Esophagus squamous epithelium (tissue), 5 donors: ENCODE measurements at regions not wholly inside any gene's neighbourhood (a gene's known extent, or its start where the extent isn't known, plus 50 kb on each side); places are given as distances from the start of the nearest gene placed in this dataset.

ENCODE experiments used
- DNase-seq: peaks from one replicate; lab custom pipeline; 2025; lab: John Stamatoyannopoulos, UW
- H3K27ac ChIP-seq, 4 donors: fragments of 200-600 bp; sonication (generic); one replicate each; pipeline ENCODE4 v1.5.1; 2016 to 2019; ENCODE audit warnings: mild to moderate bottlenecking in 1 of 4
- H3K27me3 ChIP-seq, 4 donors: fragments of 200-600 bp; sonication (generic); 1 replicate in 3 of 4; 2 replicates in 1 of 4; pipeline versions ENCODE4 v1.5.1 to v1.6.0; 2017 to 2021; ENCODE audit warnings: antibody characterized with exemption in 1 of 4
- H3K36me3 ChIP-seq, 3 donors: fragments of 200-600 bp; sonication (generic); one replicate each; pipeline ENCODE4 v1.5.1; 2016 to 2019
- H3K4me1 ChIP-seq, 3 donors: fragments of 200-600 bp; sonication (generic); one replicate each; pipeline ENCODE4 v1.5.1; 2017 to 2019
- H3K4me3 ChIP-seq, 4 donors: fragments of 200-600 bp; sonication (generic); 1 replicate in 3 of 4; 2 replicates in 1 of 4; pipeline ENCODE4 v1.5.1; 2016 to 2019; ENCODE audit warnings: mild to moderate bottlenecking in 2 of 4, moderate library complexity in 1 of 4
- H3K9me3 ChIP-seq, 3 donors: fragments of 200-600 bp; sonication (generic); one replicate each; pipeline ENCODE4 v1.5.1; 2016 to 2019
- CTCF ChIP-seq, 6 experiments: fragments of 450-650 bp in 4 of 6; fragments of 200-600 bp in 2 of 6; sonication (generic) in 2 of 6; IDR thresholded peaks; one replicate each; pipeline ENCODE4 v1.5.1; 2016 to 2019; ENCODE audit warnings: antibody characterized with exemption in 6 of 6, mild to moderate bottlenecking in 4 of 6, moderate library complexity in 4 of 6
- POLR2A ChIP-seq, 4 donors: fragments of 450-650 bp; IDR thresholded peaks; one replicate each; pipeline ENCODE4 v1.6.1; 2017; ENCODE audit warnings: antibody characterized with exemption in 4 of 4, mild to moderate bottlenecking in 4 of 4, moderate library complexity in 3 of 4
- WGBS, 2 donors: methylation state at CpG; one replicate each; pipeline ENCODE4 v1.1.5; 2018; 5-methylcytosine and 5-hydroxymethylcytosine counted together
- intact Hi-C: fragments of 100-400 bp; cut with DNase I; formaldehyde crosslinking; loops from one replicate; pipeline ENCODE4 v1.15.0; 2022
- donor health status: DM: yes; HTN: yes; CAD: no.

GRCh38 chrX:40953369-40953768 is 131.9 kb upstream of the USP9X start:
- intact Hi-C loops = no loop called here
- Histone ChIP-seq H3K4me3 (no peak overlapping the region), H3K27me3 (no peaks in the 10 kb centered on the region), H3K9me3 (peaks cover 0 to 3% (median 0%) of the 10 kb centered on the region in 3 donors), H3K27ac (no peak overlapping the region), H3K36me3 (no peaks in the 10 kb centered on the region), H3K4me1 (no peaks in the 10 kb centered on the region)
- 70 to 80% methylated on average over 1 to 2 of the region's 2 CpGs for WGBS, 2 donors
- TF ChIP-seq POLR2A (IDR thresholded peaks at IDR 0.05) (no peak), CTCF (IDR thresholded peaks at IDR 0.05) (no peak)
- DNase-seq = no peak

- 86 to 98% methylated on average over 4 of the region's 4 CpGs for WGBS, 2 donors
- intact Hi-C loops = no loop called here
- Histone ChIP-seq H3K27me3 (no peaks in the 10 kb centered on the region), H3K36me3 (no peaks in the 10 kb centered on the region), H3K4me1 (no peaks in the 10 kb centered on the region), H3K4me3 (no peak overlapping the region), H3K9me3 (no peaks in the 10 kb centered on the region), H3K27ac (no peak overlapping the region)
- DNase-seq = no peak
- TF ChIP-seq CTCF (IDR thresholded peaks at IDR 0.05) (no peak), POLR2A (IDR thresholded peaks at IDR 0.05) (no peak)
These were observed 125.2 kb upstream of the USP9X start for GRCh38 chrX:40960041-40960440.

- no peak overlapping the region for H3K27ac ChIP-seq
- H3K4me3 ChIP-seq = no peak overlapping the region
- H3K27me3 ChIP-seq = no peaks in the 10 kb centered on the region
- intact Hi-C loops = no loop called here
- H3K4me1 ChIP-seq = no peaks in the 10 kb centered on the region
- H3K36me3 ChIP-seq = no peaks in the 10 kb centered on the region
- DNase-seq = no peak
- 85 to 94% methylated on average over 8 to 12 of the region's 12 CpGs for WGBS, 2 donors
- no peaks in the 10 kb centered on the region for H3K9me3 ChIP-seq
- TF ChIP-seq POLR2A (IDR thresholded peaks at IDR 0.05) = no peak
- TF ChIP-seq CTCF (IDR thresholded peaks at IDR 0.05) = no peak
These were observed 122.3 kb upstream of the USP9X start for GRCh38 chrX:40962793-40963407.

- H3K4me3 ChIP-seq = no peak overlapping the region
- H3K9me3 ChIP-seq = no peaks in the 10 kb centered on the region
- TF ChIP-seq CTCF (IDR thresholded peaks at IDR 0.05) (no peak), POLR2A (IDR thresholded peaks at IDR 0.05) (no peak)
- no CpG with 5 or more reads among the region's 1 CpG for WGBS, 2 donors
- H3K27ac ChIP-seq = no peak overlapping the region
- no peak for DNase-seq
- no peaks in the 10 kb centered on the region for H3K27me3 ChIP-seq
- intact Hi-C loops = no loop called here
- H3K4me1 ChIP-seq = no peaks in the 10 kb centered on the region
- no peaks in the 10 kb centered on the region for H3K36me3 ChIP-seq
These were observed 121.2 kb upstream of the USP9X start for GRCh38 chrX:40964008-40964407.

GRCh38 chrX:40964633-40965586 is 120.3 kb upstream of the USP9X start:
- no peaks in the 10 kb centered on the region for H3K9me3 ChIP-seq
- no peaks in the 10 kb centered on the region for H3K4me1 ChIP-seq
- H3K36me3 ChIP-seq = no peaks in the 10 kb centered on the region
- no peak for DNase-seq
- TF ChIP-seq CTCF (IDR thresholded peaks at IDR 0.05) (no peak), POLR2A (IDR thresholded peaks at IDR 0.05) (no peak)
- 33 to 48% methylated on average over 4 of the region's 4 CpGs for WGBS, 2 donors
- H3K27me3 ChIP-seq = no peaks in the 10 kb centered on the region
- intact Hi-C loops = no loop called here
- no peak overlapping the region for H3K4me3 ChIP-seq
- no peak overlapping the region for H3K27ac ChIP-seq
